HEK293 (cell line): ENCODE measurements at regions not wholly inside any gene's neighbourhood (a gene's known extent, or its start where the extent isn't known, plus 50 kb on each side); places are given as distances from the start of the nearest gene placed in this dataset.

Source experiments
- CTCF ChIA-PET: fragments of 350-600 bp; formaldehyde crosslinking; extraction: SDS; loops from one replicate; lab custom pipeline; 2021; ENCODE audit warnings: antibody characterized with exemption; lab: Yijun Ruan, JAX
- POLR2A ChIA-PET: fragments of 300-600 bp; formaldehyde crosslinking; extraction: SDS; loops from one replicate; lab custom pipeline; 2020; ENCODE audit warnings: antibody characterized with exemption, inconsistent platforms; lab: Yijun Ruan, JAX
- H3K27ac ChIP-seq: fragments of 200-500 bp; sonication (Bioruptor generic); 2 replicates; pipeline ENCODE4 v1.5.1; 2014; ENCODE audit warnings: low read depth, low read length, control low read depth, inconsistent platforms; ENCODE audit errors: extremely low read depth
- H3K36me3 ChIP-seq, 2 experiments: fragments of 200-500 bp in 1 of 2; sonication (Bioruptor generic) in 1 of 2; 1 replicate in 1 of 2; 2 replicates in 1 of 2; pipeline ENCODE4 v1.5.1; 2014 to 2017; ENCODE audit warnings: inconsistent platforms in 2 of 2, low read length in 2 of 2; ENCODE audit not compliant: control insufficient read depth in 2 of 2, insufficient read depth in 1 of 2
- H3K4me1 ChIP-seq: fragments of 200-500 bp; sonication (Bioruptor generic); 2 replicates; pipeline ENCODE4 v1.5.1; 2014; ENCODE audit warnings: mild to moderate bottlenecking, low read length, inconsistent platforms; ENCODE audit not compliant: control insufficient read depth, insufficient read depth
- H3K4me3 ChIP-seq: 2 replicates; pipeline ENCODE4 v1.5.1; 2011; ENCODE audit warnings: low read depth, mild to moderate bottlenecking, control low read depth, low read length, moderate library complexity
- H3K9me3 ChIP-seq: fragments of 200-500 bp; sonication (Bioruptor generic); 2 replicates; pipeline ENCODE4 v1.5.1; 2014; ENCODE audit warnings: low read depth, low read length, inconsistent platforms; ENCODE audit not compliant: control insufficient read depth, insufficient read depth
- GLIS1 ChIP-seq: fragments of 450-650 bp; formaldehyde crosslinking; IDR thresholded peaks from 2 replicates; pipeline ENCODE4 v1.5.1; 2016; ENCODE audit warnings: missing biosample characterization, missing genetic modification characterization
- KLF16 ChIP-seq: fragments of 450-650 bp; formaldehyde crosslinking; IDR thresholded peaks from 2 replicates; pipeline ENCODE4 v1.5.1; 2017; ENCODE audit warnings: missing biosample characterization, missing genetic modification characterization
- OVOL3 ChIP-seq: fragments of 450-650 bp; formaldehyde crosslinking; IDR thresholded peaks from 2 replicates; pipeline ENCODE4 v1.5.1; 2016; ENCODE audit warnings: missing biosample characterization, missing genetic modification characterization
- SCRT2 ChIP-seq: fragments of 450-650 bp; formaldehyde crosslinking; IDR thresholded peaks from 2 replicates; pipeline ENCODE4 v1.5.1; 2016; ENCODE audit warnings: missing biosample characterization, missing genetic modification characterization
- SP7 ChIP-seq: fragments of 450-650 bp; formaldehyde crosslinking; IDR thresholded peaks from 2 replicates; pipeline ENCODE4 v1.5.1; 2016; ENCODE audit warnings: missing biosample characterization, missing genetic modification characterization
- ZBTB21 ChIP-seq: fragments of 450-650 bp; formaldehyde crosslinking; IDR thresholded peaks from 2 replicates; pipeline ENCODE4 v1.5.1; 2017; ENCODE audit warnings: missing biosample characterization, missing genetic modification characterization
- ZIC2 ChIP-seq: fragments of 450-650 bp; formaldehyde crosslinking; IDR thresholded peaks from 2 replicates; pipeline ENCODE4 v1.5.1; 2016; ENCODE audit warnings: missing biosample characterization, missing genetic modification characterization
- ZNF140 ChIP-seq: fragments of 450-650 bp; formaldehyde crosslinking; IDR thresholded peaks from 2 replicates; pipeline ENCODE4 v1.5.1; 2016; ENCODE audit warnings: missing biosample characterization, missing genetic modification characterization
- ZNF146 ChIP-seq: fragments of 450-650 bp; formaldehyde crosslinking; IDR thresholded peaks from 2 replicates; pipeline ENCODE4 v1.5.1; 2016; ENCODE audit warnings: missing biosample characterization, missing genetic modification characterization
- ZNF239 ChIP-seq: fragments of 450-650 bp; formaldehyde crosslinking; IDR thresholded peaks from 2 replicates; pipeline ENCODE4 v1.5.1; 2016; ENCODE audit warnings: missing biosample characterization, missing genetic modification characterization
- ZNF24 ChIP-seq: fragments of 450-650 bp; formaldehyde crosslinking; IDR thresholded peaks from 2 replicates; pipeline ENCODE4 v1.5.1; 2016; ENCODE audit warnings: missing biosample characterization, missing genetic modification characterization
- ZNF248 ChIP-seq: fragments of 450-650 bp; formaldehyde crosslinking; IDR thresholded peaks from 2 replicates; pipeline ENCODE4 v1.5.1; 2017; ENCODE audit warnings: missing biosample characterization, missing genetic modification characterization
- ZNF426 ChIP-seq: fragments of 450-650 bp; formaldehyde crosslinking; IDR thresholded peaks from 2 replicates; pipeline ENCODE4 v1.5.1; 2017; ENCODE audit warnings: missing biosample characterization, missing genetic modification characterization, mild to moderate bottlenecking, inconsistent platforms, moderate library complexity
- ZNF544 ChIP-seq: fragments of 450-650 bp; formaldehyde crosslinking; IDR thresholded peaks from 2 replicates; pipeline ENCODE4 v1.5.0; 2017; ENCODE audit warnings: missing biosample characterization, missing genetic modification characterization
- ZNF561 ChIP-seq: fragments of 450-650 bp; IDR thresholded peaks from 2 replicates; pipeline ENCODE4 v1.5.1; 2018; ENCODE audit warnings: missing biosample characterization, missing genetic modification characterization, borderline replicate concordance
- ZNF623 ChIP-seq: fragments of 450-650 bp; formaldehyde crosslinking; IDR thresholded peaks from 2 replicates; pipeline ENCODE4 v1.5.1; 2016; ENCODE audit warnings: missing biosample characterization, missing genetic modification characterization
- ZNF624 ChIP-seq: fragments of 450-650 bp; formaldehyde crosslinking; IDR thresholded peaks from 2 replicates; pipeline ENCODE4 v1.5.1; 2017; ENCODE audit warnings: missing biosample characterization, missing genetic modification characterization
- ZNF658 ChIP-seq: fragments of 450-650 bp; formaldehyde crosslinking; IDR thresholded peaks from 2 replicates; pipeline ENCODE4; 2016; ENCODE audit warnings: missing biosample characterization, missing genetic modification characterization
- ZNF791 ChIP-seq: fragments of 450-650 bp; formaldehyde crosslinking; IDR thresholded peaks from 2 replicates; pipeline ENCODE4 v1.5.1; 2016; ENCODE audit warnings: missing biosample characterization, missing genetic modification characterization
- TF ChIP-seq, protein P1 (sequence below): fragments of 450-650 bp; formaldehyde crosslinking; IDR thresholded peaks from 2 replicates; pipeline ENCODE4 v1.5.1; 2017; ENCODE audit warnings: missing biosample characterization, missing genetic modification characterization
- TF ChIP-seq, protein P2 (sequence below): fragments of 450-650 bp; IDR thresholded peaks from 2 replicates; pipeline ENCODE4 v1.5.1; 2018; ENCODE audit warnings: missing biosample characterization, mild to moderate bottlenecking, missing genetic modification characterization
- TF ChIP-seq, protein P3 (sequence below): fragments of 450-650 bp; formaldehyde crosslinking; IDR thresholded peaks from 2 replicates; pipeline ENCODE4 v1.5.1; 2016; ENCODE audit warnings: missing biosample characterization, missing genetic modification characterization
- TF ChIP-seq, protein P4 (sequence below): fragments of 450-650 bp; formaldehyde crosslinking; IDR thresholded peaks from 2 replicates; pipeline ENCODE4; 2016; ENCODE audit warnings: missing biosample characterization, missing genetic modification characterization
- TF ChIP-seq, protein P5 (sequence below): fragments of 450-650 bp; formaldehyde crosslinking; IDR thresholded peaks from 2 replicates; pipeline ENCODE4 v1.5.1; 2016; ENCODE audit warnings: missing biosample characterization, missing genetic modification characterization

DNA sequence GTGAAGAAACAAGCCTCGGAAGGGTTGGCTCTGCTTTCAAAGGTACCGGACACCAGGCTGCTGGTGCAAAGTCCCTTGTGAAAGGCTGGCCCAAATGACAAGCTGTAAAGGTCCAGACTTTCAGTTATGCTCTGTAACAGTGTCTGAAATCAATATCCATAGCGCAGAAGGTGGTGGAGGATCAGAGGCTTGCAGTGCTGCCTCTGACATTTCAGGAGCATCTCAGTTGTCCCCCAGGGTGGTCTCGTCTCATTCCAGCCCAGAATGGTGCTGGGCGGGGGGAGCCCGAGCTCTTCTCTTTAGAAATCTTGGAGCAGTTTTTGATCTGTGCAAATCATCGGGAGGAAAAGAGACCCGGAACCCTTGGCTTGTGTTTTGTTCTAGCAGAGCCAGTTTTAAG lies 402.3 kb upstream of the RGMA start:
- ChIA-PET CTCF (no interaction called here), POLR2A (no interaction called here)
- Histone ChIP-seq H3K9me3 (no peaks in the 10 kb centered on the region), H3K4me3 (no peak overlapping the region), H3K4me1 (no peaks in the 10 kb centered on the region), H3K27ac (no peak overlapping the region), H3K36me3 (no peaks in the 10 kb centered on the region)
- TF ChIP-seq ZNF658 (tag by site-specific recombination), result no peak
- TF ChIP-seq ZNF239 (tag by site-specific recombination), result no peak
- TF ChIP-seq ZBTB21, result no peak
- TF ChIP-seq, protein P1, sequence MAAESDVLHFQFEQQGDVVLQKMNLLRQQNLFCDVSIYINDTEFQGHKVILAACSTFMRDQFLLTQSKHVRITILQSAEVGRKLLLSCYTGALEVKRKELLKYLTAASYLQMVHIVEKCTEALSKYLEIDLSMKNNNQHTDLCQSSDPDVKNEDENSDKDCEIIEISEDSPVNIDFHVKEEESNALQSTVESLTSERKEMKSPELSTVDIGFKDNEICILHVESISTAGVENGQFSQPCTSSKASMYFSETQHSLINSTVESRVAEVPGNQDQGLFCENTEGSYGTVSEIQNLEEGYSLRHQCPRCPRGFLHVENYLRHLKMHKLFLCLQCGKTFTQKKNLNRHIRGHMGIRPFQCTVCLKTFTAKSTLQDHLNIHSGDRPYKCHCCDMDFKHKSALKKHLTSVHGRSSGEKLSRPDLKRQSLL (tag by site-specific recombination), result no peak
- no peak for TF ChIP-seq ZNF623 (tag by site-specific recombination)
- no peak for TF ChIP-seq ZNF248 (tag by site-specific recombination)
- no peak for TF ChIP-seq ZNF140 (tag by site-specific recombination)
- TF ChIP-seq OVOL3 (tag by site-specific recombination), result no peak
- TF ChIP-seq ZNF426 (tag by site-specific recombination), result no peak
- no peak for TF ChIP-seq KLF16 (tag by site-specific recombination)

DNA sequence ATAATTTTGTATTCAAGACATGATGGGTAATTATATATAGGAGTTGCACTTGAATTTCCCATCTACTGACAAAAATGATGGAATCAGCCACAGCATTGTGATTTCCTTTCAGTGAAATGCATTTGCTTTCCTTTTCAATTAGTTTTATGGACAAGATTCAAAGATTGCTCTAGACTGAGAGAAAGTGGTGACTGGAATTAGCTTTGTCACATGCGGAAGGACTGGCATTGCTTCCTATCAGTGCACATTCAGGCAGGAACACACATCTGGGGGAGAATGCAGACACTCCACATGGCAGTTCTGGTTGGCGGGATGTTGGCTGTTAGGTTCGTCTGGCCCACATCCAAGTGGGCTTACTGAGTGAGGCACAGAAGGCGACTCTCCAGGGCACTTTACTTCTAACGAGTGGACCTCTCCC lies 399.3 kb upstream of the RGMA start:
- Histone ChIP-seq H3K36me3 (no peaks in the 10 kb centered on the region), H3K4me3 (no peak overlapping the region), H3K27ac (no peak overlapping the region), H3K4me1 (no peaks in the 10 kb centered on the region), H3K9me3 (no peaks in the 10 kb centered on the region)
- POLR2A ChIA-PET, result no interaction called here
- CTCF ChIA-PET, result interaction anchor here (0.7 kb wide), 2 partner anchors 271 to 1233 kb away, joined by 3 read pairs; no protein-coding TSS in a partner anchor
- no peak for TF ChIP-seq ZNF146 (tag by site-specific recombination)
- TF ChIP-seq GLIS1 (tag by site-specific recombination), result no peak
- TF ChIP-seq, protein P2, sequence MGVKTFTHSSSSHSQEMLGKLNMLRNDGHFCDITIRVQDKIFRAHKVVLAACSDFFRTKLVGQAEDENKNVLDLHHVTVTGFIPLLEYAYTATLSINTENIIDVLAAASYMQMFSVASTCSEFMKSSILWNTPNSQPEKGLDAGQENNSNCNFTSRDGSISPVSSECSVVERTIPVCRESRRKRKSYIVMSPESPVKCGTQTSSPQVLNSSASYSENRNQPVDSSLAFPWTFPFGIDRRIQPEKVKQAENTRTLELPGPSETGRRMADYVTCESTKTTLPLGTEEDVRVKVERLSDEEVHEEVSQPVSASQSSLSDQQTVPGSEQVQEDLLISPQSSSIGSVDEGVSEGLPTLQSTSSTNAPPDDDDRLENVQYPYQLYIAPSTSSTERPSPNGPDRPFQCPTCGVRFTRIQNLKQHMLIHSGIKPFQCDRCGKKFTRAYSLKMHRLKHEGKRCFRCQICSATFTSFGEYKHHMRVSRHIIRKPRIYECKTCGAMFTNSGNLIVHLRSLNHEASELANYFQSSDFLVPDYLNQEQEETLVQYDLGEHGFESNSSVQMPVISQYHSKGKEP (tag by site-specific recombination), result no peak
- TF ChIP-seq, protein P3, sequence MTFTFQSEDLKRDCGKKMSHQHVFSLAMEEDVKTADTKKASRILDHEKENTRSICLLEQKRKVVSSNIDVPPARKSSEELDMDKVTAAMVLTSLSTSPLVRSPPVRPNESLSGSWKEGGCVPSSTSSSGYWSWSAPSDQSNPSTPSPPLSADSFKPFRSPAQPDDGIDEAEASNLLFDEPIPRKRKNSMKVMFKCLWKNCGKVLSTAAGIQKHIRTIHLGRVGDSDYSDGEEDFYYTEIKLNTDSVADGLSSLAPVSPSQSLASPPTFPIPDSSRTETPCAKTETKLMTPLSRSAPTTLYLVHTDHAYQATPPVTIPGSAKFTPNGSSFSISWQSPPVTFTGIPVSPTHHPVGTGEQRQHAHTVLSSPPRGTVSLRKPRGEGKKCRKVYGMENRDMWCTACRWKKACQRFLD, result no peak
- TF ChIP-seq ZIC2 (tag by site-specific recombination), result no peak
- TF ChIP-seq ZNF658 (tag by site-specific recombination), result no peak
- no peak for TF ChIP-seq ZNF544
- no peak for TF ChIP-seq ZNF561 (tag by site-specific recombination)
- TF ChIP-seq ZNF791, result no peak

DNA sequence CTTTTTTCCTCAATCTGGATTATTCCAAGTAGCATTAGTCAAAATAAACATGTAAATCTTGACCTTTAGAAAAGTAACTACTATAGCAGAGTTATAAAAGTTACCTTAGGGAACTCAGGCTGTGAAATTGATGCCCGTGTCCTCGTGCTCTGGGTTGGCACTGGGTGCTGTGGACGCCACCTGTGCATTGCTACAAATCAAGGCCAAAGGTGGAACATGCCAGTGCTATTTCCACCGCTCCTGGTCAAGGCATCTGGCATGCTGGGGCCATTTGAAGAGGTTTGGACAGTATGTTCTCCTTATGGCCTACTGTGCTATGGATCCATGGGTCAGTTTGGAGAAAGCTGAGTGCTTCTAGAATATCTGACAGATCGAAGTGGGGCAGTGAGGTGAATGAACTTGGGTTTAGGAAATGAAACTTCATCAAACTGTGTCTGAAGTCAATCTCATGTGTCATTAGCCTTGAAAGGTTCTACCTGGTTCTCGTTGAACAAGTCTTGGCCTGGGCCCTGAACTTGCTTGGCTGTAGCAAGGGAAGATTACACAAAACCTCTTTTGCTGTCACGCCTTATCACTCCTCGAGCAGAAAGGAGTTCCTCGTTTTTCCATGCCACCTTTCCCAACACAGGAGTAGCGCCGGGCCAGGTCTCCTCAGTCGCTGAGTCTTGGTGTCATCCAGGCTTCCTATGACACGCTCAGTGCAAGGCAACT lies 397.6 kb upstream of the RGMA start:
- Histone ChIP-seq H3K27ac (no peak overlapping the region), H3K36me3 (no peaks in the 10 kb centered on the region), H3K4me3 (no peak overlapping the region), H3K4me1 (no peaks in the 10 kb centered on the region), H3K9me3 (no peaks in the 10 kb centered on the region)
- ChIA-PET CTCF (interaction anchor here (0.6 to 0.7 kb wide), 3 partner anchors 266 to 842 kb away, joined by 3 read pairs; no protein-coding TSS in a partner anchor), POLR2A (no interaction called here)
- TF ChIP-seq ZNF24 (tag by site-specific recombination), result no peak
- TF ChIP-seq, protein P4, sequence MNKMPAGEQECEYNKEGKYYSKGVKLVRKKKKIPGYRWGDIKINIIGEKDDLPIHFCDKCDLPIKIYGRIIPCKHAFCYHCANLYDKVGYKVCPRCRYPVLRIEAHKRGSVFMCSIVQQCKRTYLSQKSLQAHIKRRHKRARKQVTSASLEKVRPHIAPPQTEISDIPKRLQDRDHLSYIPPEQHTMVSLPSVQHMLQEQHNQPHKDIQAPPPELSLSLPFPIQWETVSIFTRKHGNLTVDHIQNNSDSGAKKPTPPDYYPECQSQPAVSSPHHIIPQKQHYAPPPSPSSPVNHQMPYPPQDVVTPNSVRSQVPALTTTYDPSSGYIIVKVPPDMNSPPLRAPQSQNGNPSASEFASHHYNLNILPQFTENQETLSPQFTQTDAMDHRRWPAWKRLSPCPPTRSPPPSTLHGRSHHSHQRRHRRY (tag by site-specific recombination), result no peak
- TF ChIP-seq SCRT2 (tag by site-specific recombination), result no peak
- TF ChIP-seq ZNF239 (tag by site-specific recombination), result no peak
- no peak for TF ChIP-seq ZNF624
- TF ChIP-seq, protein P5, sequence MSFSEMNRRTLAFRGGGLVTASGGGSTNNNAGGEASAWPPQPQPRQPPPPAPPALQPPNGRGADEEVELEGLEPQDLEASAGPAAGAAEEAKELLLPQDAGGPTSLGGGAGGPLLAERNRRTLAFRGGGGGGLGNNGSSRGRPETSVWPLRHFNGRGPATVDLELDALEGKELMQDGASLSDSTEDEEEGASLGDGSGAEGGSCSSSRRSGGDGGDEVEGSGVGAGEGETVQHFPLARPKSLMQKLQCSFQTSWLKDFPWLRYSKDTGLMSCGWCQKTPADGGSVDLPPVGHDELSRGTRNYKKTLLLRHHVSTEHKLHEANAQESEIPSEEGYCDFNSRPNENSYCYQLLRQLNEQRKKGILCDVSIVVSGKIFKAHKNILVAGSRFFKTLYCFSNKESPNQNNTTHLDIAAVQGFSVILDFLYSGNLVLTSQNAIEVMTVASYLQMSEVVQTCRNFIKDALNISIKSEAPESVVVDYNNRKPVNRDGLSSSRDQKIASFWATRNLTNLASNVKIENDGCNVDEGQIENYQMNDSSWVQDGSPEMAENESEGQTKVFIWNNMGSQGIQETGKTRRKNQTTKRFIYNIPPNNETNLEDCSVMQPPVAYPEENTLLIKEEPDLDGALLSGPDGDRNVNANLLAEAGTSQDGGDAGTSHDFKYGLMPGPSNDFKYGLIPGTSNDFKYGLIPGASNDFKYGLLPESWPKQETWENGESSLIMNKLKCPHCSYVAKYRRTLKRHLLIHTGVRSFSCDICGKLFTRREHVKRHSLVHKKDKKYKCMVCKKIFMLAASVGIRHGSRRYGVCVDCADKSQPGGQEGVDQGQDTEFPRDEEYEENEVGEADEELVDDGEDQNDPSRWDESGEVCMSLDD (tag by site-specific recombination), result no peak
- TF ChIP-seq SP7 (tag by site-specific recombination), result no peak
